GM19240 (cell line): ENCODE measurements at regions not wholly inside any gene's neighbourhood (a gene's known extent, or its start where the extent isn't known, plus 50 kb on each side); places are given as distances from the start of the nearest gene placed in this dataset.

ENCODE experiments used
- DNase-seq: peaks from one replicate; pipeline ENCODE4 v3.0.0; 2011; ENCODE audit warnings: low spot score; ENCODE audit not compliant: insufficient read length

DNA sequence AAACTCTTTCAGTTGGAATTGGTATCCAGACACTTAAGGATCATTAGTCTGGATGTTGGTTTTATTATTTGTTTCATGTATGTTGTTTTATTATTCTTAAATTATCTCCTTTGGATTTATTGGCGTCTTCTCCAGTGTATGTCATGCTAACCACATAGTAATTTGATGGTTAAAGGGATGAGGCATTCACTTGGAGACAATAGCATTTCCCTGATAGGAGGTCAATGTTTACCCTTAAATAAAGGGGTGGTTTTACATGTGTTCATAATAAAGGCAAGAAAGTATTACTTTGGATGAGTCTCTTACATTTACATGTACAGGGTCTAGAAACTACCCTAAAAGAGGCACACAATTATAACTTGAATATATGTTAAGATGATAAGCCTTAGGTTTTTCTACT lies 51.2 kb upstream of the RNF144B start:
- DNase-seq, result no peak

DNA sequence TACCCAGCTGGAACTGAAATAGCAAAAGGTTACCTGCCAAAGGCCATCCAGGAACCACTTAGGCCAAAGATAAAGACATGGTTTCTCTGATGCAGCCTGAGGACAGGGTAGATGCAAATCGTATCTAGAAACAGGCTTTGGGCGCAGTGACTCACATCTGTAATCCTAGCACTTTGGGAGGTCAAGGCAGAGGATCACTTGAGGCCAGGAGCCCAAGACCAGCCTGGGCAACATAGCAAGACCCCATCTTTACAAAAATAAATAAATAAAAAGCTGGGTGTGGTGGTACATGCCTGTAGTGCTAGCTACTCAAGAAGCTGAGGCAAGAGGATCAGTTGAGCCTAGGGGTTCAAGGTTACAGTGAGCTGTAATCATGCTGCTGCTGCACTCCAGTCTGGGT lies 52.9 kb upstream of the RNF144B start:
- DNase-seq, result no peak

DNA sequence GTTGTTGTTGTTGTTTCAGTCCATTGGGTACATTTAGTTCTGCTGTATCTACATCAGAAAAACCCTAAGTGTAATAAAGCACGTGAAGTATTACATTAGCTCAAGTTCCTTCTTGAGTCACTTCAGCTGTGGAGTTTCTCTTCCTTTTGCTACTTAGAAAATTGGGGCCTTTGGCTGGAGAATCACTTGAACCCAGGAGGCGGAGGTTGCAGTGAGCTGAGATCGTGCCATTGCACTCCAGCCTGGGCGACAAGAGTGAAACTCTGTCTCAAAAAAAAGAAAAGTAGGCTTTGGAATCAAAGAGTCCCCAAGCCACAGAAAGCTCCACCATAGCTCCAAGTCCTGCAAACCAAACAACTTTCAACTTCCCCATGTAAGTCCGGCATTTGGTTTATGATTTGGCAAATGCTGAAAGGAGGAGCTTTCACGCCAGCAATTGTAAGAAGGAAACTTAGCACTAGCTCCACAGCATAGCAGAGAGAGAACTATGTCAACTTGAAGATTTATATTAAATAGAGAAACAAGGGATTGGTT lies 56.5 kb upstream of the RNF144B start:
- no peak for DNase-seq

DNA sequence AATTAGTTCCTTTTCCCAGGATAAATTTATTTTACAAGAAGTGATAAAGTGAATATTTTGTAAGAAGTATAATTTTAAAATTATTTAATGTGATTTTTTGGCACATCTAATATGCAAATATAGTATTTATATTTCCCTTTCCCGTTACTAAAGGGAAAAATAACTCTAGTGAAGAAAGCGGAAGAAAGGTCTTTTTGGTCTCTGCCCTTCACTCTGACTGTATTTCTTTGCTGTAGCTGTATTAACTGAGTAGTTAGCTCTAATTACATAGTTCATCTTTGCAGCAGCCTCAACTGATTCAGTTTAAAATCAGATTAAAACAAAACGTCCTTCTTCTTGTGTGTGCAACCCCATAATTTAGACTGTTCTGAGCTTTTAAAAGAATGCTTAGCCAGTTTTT lies 57.4 kb upstream of the RNF144B start:
- DNase-seq, result no peak

DNA sequence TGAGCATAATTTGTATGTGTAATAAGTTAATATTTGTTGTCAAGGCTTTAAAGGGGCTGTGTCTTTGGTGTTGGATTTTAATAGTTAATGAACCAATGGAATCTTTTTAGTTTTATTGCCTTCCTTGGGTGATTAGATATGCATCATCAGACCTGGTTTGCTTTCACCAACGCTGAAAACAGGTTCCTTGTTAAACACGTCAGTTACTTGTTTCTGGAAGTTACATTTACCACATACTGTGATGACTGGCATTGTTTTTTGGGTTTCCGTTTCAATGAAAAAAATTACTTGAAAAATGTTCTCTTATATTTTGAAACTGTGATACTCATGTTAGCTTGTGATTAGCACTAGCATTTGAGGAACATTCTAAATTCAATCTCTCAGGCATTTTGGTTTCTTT lies 58.6 kb upstream of the RNF144B start:
- DNase-seq, result no peak

DNA sequence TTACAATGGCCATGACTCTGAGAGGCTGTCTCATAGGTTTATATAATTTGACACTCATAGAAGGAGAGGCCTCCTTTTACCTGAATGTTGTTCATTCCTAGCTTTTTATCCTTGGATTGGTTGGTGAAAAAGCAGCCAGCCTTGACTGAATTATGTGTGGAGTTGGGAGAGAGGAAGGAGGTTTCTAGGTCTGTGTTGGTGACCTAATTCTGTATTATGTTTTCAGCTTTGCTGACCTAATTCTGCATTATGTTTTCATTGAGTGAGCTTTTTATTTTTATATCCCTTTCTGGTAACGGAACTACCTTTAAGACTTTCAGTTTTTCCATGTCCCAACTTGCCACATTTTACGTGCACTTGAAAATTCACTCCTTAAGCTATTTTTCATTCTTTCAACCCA lies 59.1 kb upstream of the RNF144B start:
- DNase-seq, result no peak

DNA sequence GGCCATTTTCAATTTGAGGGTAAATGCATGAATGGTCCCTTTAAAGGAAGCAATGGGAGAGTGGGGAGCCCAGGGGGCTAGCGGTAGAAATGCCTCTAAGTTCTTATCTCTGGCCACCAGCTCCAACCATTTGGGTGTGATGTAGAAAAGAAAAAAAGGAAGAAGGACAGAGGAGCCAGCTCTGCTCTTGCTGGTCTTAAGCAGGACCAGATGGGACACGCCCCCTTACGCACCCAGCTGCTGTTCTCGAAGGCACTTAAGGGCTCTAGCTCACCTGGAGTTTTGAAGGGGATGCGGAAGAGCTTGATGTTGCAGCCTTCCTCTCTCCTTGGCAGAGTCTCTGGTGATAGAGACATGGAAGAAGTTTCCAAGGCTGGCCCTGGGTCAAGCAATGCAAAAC lies 59.5 kb upstream of the RNF144B start:
- no peak for DNase-seq

DNA sequence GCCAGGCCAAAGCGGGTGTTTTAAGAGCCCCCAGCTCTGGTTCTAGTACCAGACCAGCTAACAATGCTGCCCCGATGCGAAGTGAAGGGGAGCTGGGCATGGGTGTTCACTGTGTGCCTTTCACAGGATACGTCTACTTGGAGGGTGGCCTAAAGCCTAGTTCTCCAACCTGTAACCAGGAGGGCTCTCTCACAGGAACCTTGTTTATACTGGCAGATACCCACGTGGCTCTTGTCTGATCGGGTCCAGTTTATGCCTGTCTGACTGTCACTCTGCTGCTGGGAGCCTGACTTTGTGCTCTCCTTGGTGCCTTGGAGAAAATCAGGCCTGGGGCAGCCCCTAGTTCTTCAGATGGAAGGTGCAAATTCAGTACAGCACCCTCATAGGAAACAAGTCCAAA lies 60.2 kb upstream of the RNF144B start:
- no peak for DNase-seq

DNA sequence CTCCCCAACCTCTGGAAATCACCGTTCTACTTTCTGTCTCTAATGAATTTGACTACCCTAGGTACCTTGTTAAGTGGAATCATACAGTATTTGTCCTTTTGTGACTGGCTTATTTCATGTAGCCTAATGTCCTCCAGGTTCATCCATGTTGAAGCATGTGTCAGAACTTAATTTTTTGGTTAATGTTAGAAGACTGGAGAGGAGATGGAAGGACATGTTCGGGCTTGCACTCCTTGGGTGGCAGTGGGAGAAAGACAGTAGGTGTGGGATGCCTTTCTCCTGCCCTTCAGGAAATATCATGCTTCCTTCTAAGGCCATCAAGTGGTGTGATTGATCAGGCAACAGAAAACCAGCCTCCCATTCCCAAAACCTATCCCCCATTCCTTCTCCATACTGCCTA lies 61.1 kb upstream of the RNF144B start:
- no peak for DNase-seq

DNA sequence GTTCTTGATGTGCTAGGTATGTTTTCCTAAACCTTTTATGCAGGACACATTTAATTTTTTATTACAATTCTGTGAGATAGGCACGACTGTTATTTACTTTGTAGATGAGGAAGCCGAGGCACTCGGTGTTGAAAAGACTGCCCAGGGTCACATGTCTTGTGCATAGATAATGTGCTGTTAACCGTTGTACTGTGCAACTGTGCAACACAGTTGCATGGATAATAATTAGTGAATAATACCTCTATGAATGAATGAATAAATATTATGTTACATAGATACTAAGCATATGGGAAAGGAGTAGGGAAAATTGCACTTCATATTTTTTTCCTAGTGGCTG lies 60.3 kb upstream of the DEK start:
- no peak for DNase-seq

DNA sequence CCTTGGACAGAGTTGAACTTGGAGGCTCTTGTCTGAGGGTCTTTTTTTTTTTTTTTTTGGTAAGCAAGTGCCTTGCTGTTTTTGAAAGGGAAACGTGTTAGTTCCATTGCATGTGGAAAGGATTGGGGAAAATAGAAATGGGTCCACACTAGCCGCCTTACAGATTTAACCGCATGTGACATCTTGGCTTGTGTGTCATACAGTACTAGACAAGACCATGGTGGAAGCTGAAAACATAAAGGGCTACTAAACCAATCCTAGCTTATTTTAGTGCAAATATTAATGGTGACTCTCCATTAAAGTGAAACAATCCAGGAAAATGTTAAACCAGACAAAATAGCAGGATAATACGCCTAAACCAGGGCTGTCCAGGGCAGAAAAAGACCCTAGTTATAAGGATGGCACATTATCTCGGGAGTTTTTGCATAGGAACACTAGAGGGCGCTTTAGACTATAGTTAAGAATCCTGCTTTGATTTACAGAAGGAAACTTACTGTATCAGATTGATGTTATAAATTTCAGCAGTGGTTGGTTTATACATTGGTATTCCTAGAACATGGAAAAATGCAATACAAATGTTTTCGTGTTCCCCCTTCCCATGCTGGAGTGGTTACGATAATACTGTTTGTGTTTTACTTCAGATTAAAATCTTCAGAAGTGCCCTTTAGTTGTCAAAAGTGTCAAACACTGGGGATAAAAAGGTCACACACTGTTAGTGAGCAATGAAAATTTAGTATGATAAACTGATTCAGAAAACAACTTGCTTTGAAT lies 59.8 kb upstream of the DEK start:
- DNase-seq, result peak; percentile 15

DNA sequence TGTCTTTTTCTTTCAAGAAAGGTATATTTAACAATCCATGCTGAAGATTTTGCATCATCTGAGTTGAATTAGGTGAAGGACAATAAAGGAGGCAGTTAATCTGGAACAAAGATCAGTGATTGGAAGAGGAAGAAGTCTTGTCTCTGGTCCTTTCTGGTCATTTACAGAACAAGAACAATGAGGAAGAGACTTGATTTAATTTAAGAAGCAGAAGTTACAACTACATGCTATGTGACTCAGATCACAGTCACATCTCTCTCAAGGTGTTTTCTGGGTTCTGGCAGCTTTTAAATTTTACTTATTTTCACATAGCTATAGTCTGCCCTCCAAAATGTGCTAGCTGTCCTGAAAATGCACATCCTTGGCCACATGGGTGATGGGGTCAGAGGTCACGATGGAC lies 53.5 kb upstream of the DEK start:
- no peak for DNase-seq

DNA sequence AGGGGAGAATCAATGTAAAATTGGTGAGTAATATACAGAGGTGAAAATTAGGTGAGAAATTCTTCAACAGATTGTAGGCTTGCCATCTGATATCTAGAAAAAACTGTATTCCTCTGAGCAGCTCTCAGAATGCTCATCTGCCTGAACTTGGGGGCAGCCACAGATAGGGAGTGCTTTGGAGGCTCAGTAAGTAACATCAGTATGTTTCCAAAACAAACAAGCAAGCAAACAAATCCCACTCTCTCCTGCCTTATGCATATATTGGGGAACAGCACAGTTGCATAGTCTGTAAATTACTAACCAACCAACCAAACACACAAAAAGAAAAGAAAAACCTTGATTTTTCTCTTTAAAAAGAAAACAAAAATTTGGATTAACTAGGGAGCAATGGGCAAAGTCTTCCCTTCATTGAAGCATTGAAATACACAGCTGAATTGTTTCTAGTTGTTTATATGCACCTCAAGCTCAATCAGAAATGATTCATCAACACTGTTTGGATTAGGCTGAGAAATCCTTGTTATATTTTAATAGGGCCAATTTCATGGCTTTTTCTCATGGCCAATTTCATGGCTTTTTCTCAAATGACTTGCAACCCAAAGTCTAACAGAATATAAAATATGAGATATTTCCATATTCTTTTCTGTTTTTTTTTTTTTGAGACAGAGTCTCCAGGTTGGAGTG lies 50.1 kb upstream of the DEK start:
- DNase-seq, result no peak
